Omental fat pad (tissue), 3 donors: ENCODE measurements at regions not wholly inside any gene's neighbourhood (a gene's known extent, or its start where the extent isn't known, plus 50 kb on each side); places are given as distances from the start of the nearest gene placed in this dataset.

ENCODE experiments used
- ATAC-seq: fragments of 150-250 bp; one replicate; pipeline ENCODE4 v1.9.1; 2016; ENCODE audit warnings: mild to moderate bottlenecking, moderate library complexity; ENCODE audit not compliant: low FRiP score
- DNase-seq: peaks from one replicate; pipeline ENCODE4 v3.0.0-alpha.2; 2019; ENCODE audit warnings: low spot score
- CTCF ChIP-seq, 3 donors: fragments of 450-650 bp; IDR thresholded peaks; one replicate each; pipeline ENCODE4 v1.5.1; 2016 to 2017; ENCODE audit warnings: antibody characterized with exemption in 3 of 3, mild to moderate bottlenecking in 3 of 3, moderate library complexity in 2 of 3

GRCh38 chr10:129101232-129101980 lies 365.6 kb upstream of the MGMT start:
- no peak for TF ChIP-seq CTCF (IDR thresholded peaks at IDR 0.05)
- no peak for ATAC-seq
- no peak for DNase-seq

- DNase-seq (no peak), ATAC-seq (no peak)
- no peak for TF ChIP-seq CTCF (IDR thresholded peaks at IDR 0.05)
Measured at GRCh38 chr10:129102906-129103693, 363.9 kb upstream of the MGMT start.

- ATAC-seq (no peak), DNase-seq (no peak)
- TF ChIP-seq CTCF (IDR thresholded peaks at IDR 0.05) = no peak
Measured at GRCh38 chr10:129104266-129105045, 362.6 kb upstream of the MGMT start.

- DNase-seq = no peak
- no peak for ATAC-seq
- no peak for TF ChIP-seq CTCF (IDR thresholded peaks at IDR 0.05)
Measured at GRCh38 chr10:129105266-129105665, 361.8 kb upstream of the MGMT start.

GRCh38 chr10:129106314-129106713 lies 360.7 kb upstream of the MGMT start:
- no peak for DNase-seq
- TF ChIP-seq CTCF (IDR thresholded peaks at IDR 0.05) = no peak
- no peak for ATAC-seq

- ATAC-seq (no peak), DNase-seq (no peak)
- no peak for TF ChIP-seq CTCF (IDR thresholded peaks at IDR 0.05)
Measured at GRCh38 chr10:129107525-129107924, 359.5 kb upstream of the MGMT start.
